ENCODE measurements at regions not wholly inside any gene's neighbourhood (a gene's known extent, or its start where the extent isn't known, plus 50 kb on each side); places are given as distances from the start of the nearest gene placed in this dataset.

DNA sequence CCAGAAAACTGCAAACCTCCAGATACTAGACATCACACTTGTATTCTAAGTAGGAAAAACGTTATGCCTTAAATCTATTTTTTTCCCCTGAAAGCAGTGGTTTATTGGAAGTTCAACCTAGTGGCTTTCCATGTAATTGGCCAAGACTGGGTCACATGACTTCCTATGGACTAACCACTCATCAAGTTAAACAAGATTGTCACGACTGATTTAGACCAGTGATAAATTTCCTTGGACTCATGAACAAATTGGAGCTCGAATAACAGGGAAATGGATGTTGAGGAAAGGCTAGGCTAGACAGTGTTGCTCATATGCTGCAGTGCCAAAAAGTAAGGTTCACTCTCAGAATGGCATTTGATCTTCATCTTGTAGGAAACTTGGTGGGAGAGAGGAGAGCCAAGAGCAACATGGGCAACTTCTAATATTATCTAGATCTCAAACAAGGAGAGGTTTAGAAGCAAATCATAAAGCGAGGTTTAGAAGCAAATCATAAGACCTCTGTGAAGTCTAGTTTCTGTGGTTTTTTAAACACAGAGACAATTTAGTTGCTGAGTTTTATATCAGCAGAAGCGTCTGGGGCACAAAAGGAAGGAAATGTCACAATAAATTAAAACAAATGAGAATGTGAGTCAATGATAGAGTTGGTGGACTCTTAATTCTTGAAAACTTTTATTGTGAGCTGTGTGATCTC lies 165.6 kb upstream of the BOD1L1 start:
- CTCF ChIA-PET: interaction anchor here (0.6 kb wide), 1 partner anchor 923 kb away, joined by 4 read pairs; no protein-coding TSS in a partner anchor

DNA sequence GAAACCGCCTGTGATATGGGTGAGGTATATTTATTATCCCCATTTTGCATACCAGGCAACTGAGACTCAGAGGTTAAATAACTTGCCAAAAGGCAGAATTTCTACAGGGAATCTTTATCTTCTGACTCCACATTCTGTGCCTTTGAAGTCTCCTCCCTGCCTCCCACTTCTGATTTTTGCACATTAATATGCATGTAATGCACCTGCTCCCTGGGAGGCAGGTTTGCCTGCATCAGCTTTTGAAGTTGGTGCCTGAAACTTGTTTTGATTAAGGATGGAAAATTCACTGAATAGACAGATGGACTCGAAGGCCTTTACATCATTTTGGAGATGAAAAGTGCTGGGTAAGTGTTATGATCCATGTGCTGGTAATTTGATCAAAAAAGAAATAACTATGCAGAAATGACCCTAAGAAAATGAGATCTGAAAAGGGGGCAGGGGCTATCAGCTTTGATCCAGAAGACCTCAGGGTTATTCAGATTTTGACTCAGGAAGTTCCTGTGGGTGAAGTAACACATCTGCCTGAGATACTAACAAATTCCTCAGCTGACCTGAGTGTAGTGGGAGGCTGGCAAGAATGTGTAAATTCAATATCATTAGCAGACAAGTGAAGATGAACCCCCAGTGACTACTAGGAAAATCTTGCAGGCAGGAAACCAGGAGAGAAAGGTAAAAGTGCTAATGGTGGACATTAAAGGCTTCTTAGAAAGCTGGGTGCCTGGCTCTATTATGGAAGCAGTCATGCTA lies 167.5 kb upstream of the BOD1L1 start:
- Histone ChIP-seq H3K27ac (ENCODE audit: extremely low read depth, low read depth, low read length) (no peak overlapping the region), H3K4me1 (ENCODE audit: control insufficient read depth, insufficient read depth, low read length) (no peaks in the 10 kb centered on the region), H3K9me3 (ENCODE audit: control insufficient read depth, insufficient read depth, low read depth, low read length) (no peaks in the 10 kb centered on the region), H3K4me3 (ENCODE audit: low read depth, low read length) (no peak overlapping the region), H3K36me3 (ENCODE audit: control insufficient read depth in 2 of 2, insufficient read depth in 1 of 2, low read length in 2 of 2) (no peaks in the 10 kb centered on the region)
- ChIA-PET CTCF (no interaction called here), POLR2A (no interaction called here)
- TF ChIP-seq, protein P1, sequence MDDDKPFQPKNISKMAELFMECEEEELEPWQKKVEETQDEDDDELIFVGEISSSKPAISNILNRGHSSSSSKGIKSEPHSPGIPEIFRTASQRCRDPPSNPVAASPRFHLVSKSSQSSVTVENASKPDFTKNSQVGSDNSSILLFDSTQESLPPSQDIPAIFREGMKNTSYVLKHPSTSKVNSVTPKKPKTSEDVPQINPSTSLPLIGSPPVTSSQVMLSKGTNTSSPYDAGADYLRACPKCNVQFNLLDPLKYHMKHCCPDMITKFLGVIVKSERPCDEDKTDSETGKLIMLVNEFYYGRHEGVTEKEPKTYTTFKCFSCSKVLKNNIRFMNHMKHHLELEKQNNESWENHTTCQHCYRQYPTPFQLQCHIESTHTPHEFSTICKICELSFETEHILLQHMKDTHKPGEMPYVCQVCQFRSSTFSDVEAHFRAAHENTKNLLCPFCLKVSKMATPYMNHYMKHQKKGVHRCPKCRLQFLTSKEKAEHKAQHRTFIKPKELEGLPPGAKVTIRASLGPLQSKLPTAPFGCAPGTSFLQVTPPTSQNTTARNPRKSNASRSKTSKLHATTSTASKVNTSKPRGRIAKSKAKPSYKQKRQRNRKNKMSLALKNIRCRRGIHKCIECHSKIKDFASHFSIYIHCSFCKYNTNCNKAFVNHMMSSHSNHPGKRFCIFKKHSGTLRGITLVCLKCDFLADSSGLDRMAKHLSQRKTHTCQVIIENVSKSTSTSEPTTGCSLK (tag by site-specific recombination; IDR thresholded peaks at IDR 0.05): no peak
- TF ChIP-seq ZNF311 (tag by site-specific recombination; IDR thresholded peaks at IDR 0.05; ENCODE audit: borderline replicate concordance) (no peak), KLF16 (tag by site-specific recombination; IDR thresholded peaks at IDR 0.05) (no peak), MZF1 (tag by site-specific recombination; IDR thresholded peaks at IDR 0.05; ENCODE audit: borderline replicate concordance) (no peak)
- TF ChIP-seq, protein P2, sequence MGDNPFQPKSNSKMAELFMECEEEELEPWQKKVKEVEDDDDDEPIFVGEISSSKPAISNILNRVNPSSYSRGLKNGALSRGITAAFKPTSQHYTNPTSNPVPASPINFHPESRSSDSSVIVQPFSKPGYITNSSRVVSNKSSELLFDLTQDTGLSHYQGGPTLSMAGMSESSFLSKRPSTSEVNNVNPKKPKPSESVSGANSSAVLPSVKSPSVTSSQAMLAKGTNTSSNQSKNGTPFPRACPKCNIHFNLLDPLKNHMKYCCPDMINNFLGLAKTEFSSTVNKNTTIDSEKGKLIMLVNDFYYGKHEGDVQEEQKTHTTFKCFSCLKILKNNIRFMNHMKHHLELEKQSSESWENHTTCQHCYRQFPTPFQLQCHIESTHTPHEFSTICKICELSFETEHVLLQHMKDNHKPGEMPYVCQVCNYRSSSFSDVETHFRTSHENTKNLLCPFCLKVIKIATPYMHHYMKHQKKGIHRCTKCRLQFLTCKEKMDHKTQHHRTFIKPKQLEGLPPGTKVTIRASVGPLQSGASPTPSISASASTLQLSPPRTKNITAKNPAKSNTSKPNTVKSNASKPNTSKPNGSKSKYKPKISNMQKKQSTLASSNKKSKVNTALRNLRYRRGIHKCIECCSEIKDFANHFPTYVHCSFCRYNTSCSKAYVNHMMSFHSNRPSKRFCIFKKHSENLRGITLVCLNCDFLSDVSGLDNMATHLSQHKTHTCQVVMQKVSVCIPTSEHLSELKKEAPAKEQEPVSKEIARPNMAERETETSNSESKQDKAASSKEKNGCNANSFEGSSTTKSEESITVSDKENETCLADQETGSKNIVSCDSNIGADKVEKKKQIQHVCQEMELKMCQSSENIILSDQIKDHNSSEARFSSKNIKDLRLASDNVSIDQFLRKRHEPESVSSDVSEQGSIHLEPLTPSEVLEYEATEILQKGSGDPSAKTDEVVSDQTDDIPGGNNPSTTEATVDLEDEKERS (tag by site-specific recombination; IDR thresholded peaks at IDR 0.05): no peak

More for the DNA sequence above, 165.6 kb upstream of the BOD1L1 start:
- TF ChIP-seq ZNF501 (tag by site-specific recombination; IDR thresholded peaks at IDR 0.05): no peak
- TF ChIP-seq ZXDB (tag by site-specific recombination; IDR thresholded peaks at IDR 0.05): no peak
- TF ChIP-seq ZNF140 (tag by site-specific recombination; IDR thresholded peaks at IDR 0.05): no peak
- no peak for TF ChIP-seq ZNF555 (tag by site-specific recombination; conservative IDR thresholded peaks at IDR 0.05)
- no peak for TF ChIP-seq ZNF416 (tag by site-specific recombination; IDR thresholded peaks at IDR 0.05)
- TF ChIP-seq BCL11B (tag by site-specific recombination; IDR thresholded peaks at IDR 0.05; ENCODE audit: low read depth): no peak
- TF ChIP-seq, protein P3, sequence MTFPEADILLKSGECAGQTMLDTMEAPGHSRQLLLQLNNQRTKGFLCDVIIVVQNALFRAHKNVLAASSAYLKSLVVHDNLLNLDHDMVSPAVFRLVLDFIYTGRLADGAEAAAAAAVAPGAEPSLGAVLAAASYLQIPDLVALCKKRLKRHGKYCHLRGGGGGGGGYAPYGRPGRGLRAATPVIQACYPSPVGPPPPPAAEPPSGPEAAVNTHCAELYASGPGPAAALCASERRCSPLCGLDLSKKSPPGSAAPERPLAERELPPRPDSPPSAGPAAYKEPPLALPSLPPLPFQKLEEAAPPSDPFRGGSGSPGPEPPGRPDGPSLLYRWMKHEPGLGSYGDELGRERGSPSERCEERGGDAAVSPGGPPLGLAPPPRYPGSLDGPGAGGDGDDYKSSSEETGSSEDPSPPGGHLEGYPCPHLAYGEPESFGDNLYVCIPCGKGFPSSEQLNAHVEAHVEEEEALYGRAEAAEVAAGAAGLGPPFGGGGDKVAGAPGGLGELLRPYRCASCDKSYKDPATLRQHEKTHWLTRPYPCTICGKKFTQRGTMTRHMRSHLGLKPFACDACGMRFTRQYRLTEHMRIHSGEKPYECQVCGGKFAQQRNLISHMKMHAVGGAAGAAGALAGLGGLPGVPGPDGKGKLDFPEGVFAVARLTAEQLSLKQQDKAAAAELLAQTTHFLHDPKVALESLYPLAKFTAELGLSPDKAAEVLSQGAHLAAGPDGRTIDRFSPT (tag by site-specific recombination; IDR thresholded peaks at IDR 0.05): no peak
- TF ChIP-seq, protein P4, sequence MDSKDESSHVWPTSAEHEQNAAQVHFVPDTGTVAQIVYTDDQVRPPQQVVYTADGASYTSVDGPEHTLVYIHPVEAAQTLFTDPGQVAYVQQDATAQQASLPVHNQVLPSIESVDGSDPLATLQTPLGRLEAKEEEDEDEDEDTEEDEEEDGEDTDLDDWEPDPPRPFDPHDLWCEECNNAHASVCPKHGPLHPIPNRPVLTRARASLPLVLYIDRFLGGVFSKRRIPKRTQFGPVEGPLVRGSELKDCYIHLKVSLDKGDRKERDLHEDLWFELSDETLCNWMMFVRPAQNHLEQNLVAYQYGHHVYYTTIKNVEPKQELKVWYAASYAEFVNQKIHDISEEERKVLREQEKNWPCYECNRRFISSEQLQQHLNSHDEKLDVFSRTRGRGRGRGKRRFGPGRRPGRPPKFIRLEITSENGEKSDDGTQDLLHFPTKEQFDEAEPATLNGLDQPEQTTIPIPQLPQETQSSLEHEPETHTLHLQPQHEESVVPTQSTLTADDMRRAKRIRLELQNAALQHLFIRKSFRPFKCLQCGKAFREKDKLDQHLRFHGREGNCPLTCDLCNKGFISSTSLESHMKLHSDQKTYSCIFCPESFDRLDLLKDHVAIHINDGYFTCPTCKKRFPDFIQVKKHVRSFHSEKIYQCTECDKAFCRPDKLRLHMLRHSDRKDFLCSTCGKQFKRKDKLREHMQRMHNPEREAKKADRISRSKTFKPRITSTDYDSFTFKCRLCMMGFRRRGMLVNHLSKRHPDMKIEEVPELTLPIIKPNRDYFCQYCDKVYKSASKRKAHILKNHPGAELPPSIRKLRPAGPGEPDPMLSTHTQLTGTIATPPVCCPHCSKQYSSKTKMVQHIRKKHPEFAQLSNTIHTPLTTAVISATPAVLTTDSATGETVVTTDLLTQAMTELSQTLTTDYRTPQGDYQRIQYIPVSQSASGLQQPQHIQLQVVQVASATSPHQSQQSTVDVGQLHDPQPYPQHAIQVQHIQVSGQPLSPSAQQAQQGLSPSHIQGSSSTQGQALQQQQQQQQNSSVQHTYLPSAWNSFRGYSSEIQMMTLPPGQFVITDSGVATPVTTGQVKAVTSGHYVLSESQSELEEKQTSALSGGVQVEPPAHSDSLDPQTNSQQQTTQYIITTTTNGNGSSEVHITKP (tag by site-specific recombination; IDR thresholded peaks at IDR 0.05): no peak
- TF ChIP-seq ZBTB7A (tag by site-specific recombination; IDR thresholded peaks at IDR 0.05; ENCODE audit: low read depth): no peak
- TF ChIP-seq ZNF391 (tag by site-specific recombination; IDR thresholded peaks at IDR 0.05; ENCODE audit: borderline replicate concordance, low read depth): no peak
- TF ChIP-seq HOXD13 (CRISPR knock-in tag; IDR thresholded peaks at IDR 0.05; ENCODE audit: borderline replicate concordance): no peak
- TF ChIP-seq SP2 (tag by site-specific recombination; IDR thresholded peaks at IDR 0.05): no peak
- TF ChIP-seq ZNF670 (tag by site-specific recombination; IDR thresholded peaks at IDR 0.05; ENCODE audit: low read depth): no peak
- TF ChIP-seq ZNF324 (tag by site-specific recombination; IDR thresholded peaks at IDR 0.05): no peak
- TF ChIP-seq YY2 (tag by site-specific recombination; IDR thresholded peaks at IDR 0.05): no peak
- TF ChIP-seq ZNF350 (tag by site-specific recombination; IDR thresholded peaks at IDR 0.05): no peak
- TF ChIP-seq, protein P5, sequence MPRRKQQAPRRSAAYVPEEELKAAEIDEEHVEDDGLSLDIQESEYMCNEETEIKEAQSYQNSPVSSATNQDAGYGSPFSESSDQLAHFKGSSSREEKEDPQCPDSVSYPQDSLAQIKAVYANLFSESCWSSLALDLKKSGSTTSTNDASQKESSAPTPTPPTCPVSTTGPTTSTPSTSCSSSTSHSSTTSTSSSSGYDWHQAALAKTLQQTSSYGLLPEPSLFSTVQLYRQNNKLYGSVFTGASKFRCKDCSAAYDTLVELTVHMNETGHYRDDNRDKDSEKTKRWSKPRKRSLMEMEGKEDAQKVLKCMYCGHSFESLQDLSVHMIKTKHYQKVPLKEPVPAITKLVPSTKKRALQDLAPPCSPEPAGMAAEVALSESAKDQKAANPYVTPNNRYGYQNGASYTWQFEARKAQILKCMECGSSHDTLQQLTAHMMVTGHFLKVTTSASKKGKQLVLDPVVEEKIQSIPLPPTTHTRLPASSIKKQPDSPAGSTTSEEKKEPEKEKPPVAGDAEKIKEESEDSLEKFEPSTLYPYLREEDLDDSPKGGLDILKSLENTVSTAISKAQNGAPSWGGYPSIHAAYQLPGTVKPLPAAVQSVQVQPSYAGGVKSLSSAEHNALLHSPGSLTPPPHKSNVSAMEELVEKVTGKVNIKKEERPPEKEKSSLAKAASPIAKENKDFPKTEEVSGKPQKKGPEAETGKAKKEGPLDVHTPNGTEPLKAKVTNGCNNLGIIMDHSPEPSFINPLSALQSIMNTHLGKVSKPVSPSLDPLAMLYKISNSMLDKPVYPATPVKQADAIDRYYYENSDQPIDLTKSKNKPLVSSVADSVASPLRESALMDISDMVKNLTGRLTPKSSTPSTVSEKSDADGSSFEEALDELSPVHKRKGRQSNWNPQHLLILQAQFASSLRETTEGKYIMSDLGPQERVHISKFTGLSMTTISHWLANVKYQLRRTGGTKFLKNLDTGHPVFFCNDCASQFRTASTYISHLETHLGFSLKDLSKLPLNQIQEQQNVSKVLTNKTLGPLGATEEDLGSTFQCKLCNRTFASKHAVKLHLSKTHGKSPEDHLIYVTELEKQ (tag by site-specific recombination; IDR thresholded peaks at IDR 0.05; ENCODE audit: borderline replicate concordance): no peak
- no peaks in the 10 kb centered on the region for H3K4me1 ChIP-seq (ENCODE audit: control insufficient read depth, insufficient read depth, low read length)
- H3K4me3 ChIP-seq (ENCODE audit: low read depth, low read length): no peak overlapping the region
- no peaks in the 10 kb centered on the region for H3K36me3 ChIP-seq (ENCODE audit: control insufficient read depth in 2 of 2, insufficient read depth in 1 of 2, low read length in 2 of 2)
- H3K27ac ChIP-seq (ENCODE audit: extremely low read depth, low read depth, low read length): no peak overlapping the region
- POLR2A ChIA-PET: no interaction called here
- H3K9me3 ChIP-seq (ENCODE audit: control insufficient read depth, insufficient read depth, low read depth, low read length): no peaks in the 10 kb centered on the region

All from HEK293 (cell line).